ENCODE measurements at regions not wholly inside any gene's neighbourhood (a gene's known extent, or its start where the extent isn't known, plus 50 kb on each side); places are given as distances from the start of the nearest gene placed in this dataset.
"Not testable (repeated sequence)": the region's sequence is repeated elsewhere in the genome, so short reads cannot be mapped to it uniquely, and the experiment has no call there.

GRCh38 chr10:28991333-28992270 is 297.3 kb upstream of the LYZL1 start:
- in situ Hi-C loops (cut with MboI; ENCODE audit: low sequenced_read_pairs, unreplicated experiment), result no loop called here
- TF ChIP-seq, protein P1, sequence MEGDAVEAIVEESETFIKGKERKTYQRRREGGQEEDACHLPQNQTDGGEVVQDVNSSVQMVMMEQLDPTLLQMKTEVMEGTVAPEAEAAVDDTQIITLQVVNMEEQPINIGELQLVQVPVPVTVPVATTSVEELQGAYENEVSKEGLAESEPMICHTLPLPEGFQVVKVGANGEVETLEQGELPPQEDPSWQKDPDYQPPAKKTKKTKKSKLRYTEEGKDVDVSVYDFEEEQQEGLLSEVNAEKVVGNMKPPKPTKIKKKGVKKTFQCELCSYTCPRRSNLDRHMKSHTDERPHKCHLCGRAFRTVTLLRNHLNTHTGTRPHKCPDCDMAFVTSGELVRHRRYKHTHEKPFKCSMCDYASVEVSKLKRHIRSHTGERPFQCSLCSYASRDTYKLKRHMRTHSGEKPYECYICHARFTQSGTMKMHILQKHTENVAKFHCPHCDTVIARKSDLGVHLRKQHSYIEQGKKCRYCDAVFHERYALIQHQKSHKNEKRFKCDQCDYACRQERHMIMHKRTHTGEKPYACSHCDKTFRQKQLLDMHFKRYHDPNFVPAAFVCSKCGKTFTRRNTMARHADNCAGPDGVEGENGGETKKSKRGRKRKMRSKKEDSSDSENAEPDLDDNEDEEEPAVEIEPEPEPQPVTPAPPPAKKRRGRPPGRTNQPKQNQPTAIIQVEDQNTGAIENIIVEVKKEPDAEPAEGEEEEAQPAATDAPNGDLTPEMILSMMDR (IDR thresholded peaks at IDR 0.05; ENCODE audit: borderline replicate concordance, control extremely low read depth, extremely low read depth, insufficient read depth, missing control alignments), result peak; percentile 44
- peak; percentile 28 for DNase-seq (ENCODE audit: low spot score)

DNA sequence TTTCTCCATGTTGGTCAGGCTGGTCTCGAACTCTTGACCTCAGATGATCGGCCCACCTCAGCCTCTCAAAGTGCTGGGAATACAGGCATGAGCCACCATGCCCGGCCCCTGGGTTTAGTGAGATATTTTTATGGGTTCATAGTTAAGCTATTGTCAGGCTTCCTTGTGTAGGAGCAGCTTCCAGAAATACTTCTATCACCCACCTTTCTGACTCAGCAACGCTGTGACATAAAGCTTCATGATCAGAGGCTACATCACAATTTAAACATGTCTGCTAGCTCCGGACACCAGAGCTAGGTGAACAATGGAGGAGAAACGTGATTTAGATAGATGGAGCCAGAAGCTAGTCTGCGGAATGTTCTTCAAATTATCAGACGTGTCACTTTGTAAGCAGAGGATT is 295.8 kb upstream of the LYZL1 start:
- no peak for DNase-seq (ENCODE audit: low spot score)
- in situ Hi-C loops (cut with MboI; ENCODE audit: low sequenced_read_pairs, unreplicated experiment), result no loop called here
- TF ChIP-seq, protein P1 (IDR thresholded peaks at IDR 0.05; ENCODE audit: borderline replicate concordance, control extremely low read depth, extremely low read depth, insufficient read depth, missing control alignments), result no peak

DNA sequence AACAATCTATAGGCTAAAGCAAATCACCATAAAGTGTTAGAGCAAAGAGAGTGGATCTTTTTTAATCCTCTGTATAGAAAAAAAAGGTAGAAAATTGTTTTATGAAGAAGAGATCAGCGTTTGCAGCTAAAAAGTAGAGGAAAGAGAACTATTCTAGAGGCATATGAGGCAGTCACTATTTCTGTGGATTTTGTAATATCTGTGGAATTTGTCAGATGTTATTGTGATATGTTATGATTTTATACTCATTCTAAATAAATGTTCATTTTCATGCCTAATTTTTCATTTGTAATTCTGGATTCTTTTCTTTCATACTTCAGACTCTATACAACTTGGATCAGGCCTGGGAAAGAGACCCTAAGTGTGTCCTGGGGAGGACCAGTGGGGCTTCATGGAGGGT is 295.0 kb upstream of the LYZL1 start:
- in situ Hi-C loops (cut with MboI; ENCODE audit: low sequenced_read_pairs, unreplicated experiment), result no loop called here
- TF ChIP-seq, protein P1 (IDR thresholded peaks at IDR 0.05; ENCODE audit: borderline replicate concordance, control extremely low read depth, extremely low read depth, insufficient read depth, missing control alignments), result no peak
- DNase-seq (ENCODE audit: low spot score), result no peak

DNA sequence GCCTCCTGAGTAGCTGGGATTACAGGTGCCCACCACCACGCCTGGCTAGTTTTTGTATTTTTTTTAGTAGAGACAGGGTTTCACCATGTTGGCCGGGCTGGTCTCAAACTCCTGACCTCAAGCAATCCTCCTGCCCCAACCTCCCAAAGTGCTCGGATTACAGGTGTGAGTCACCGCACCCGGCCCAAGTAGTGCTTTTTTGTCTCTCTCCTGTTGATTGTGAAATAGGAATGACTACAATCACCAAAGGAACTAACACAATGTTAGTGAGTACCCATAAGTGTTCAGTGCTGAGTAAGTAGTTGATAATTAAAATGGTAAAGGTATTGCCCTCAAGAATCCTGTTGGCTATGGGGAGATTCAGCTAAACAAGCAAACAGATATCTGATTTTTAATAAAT is 294.1 kb upstream of the LYZL1 start:
- in situ Hi-C loops (cut with MboI; ENCODE audit: low sequenced_read_pairs, unreplicated experiment); DNase-seq (ENCODE audit: low spot score): not testable (repeated sequence)

GRCh38 chr10:28995497-28995896 is 293.4 kb upstream of the LYZL1 start:
- in situ Hi-C loops (cut with MboI; ENCODE audit: low sequenced_read_pairs, unreplicated experiment), result no loop called here
- DNase-seq (ENCODE audit: low spot score), result no peak
- TF ChIP-seq, protein P1 (IDR thresholded peaks at IDR 0.05; ENCODE audit: borderline replicate concordance, control extremely low read depth, extremely low read depth, insufficient read depth, missing control alignments), result no peak

DNA sequence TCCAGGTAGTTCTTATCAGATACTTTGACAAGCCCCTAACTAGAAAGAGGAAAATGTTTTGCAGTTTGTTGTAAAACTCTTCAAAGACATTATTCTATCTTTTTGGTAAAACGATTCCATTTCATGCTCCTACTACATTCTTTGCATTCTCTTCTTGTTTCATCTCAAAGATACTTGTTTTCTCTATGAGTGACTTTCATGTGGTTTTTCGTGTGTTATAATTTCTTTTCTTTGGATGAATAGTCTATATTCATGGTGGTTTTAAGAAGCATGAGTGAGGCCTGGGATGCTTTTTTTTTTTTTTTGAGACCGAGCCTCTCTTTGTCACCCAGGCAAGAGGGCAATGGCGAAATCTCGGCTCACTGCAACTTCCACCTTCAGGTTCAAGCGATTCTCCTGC is 292.5 kb upstream of the LYZL1 start:
- in situ Hi-C loops (cut with MboI; ENCODE audit: low sequenced_read_pairs, unreplicated experiment), result no loop called here
- DNase-seq (ENCODE audit: low spot score), result no peak
- TF ChIP-seq, protein P1 (IDR thresholded peaks at IDR 0.05; ENCODE audit: borderline replicate concordance, control extremely low read depth, extremely low read depth, insufficient read depth, missing control alignments), result no peak

GRCh38 chr10:28996947-28997551 is 291.8 kb upstream of the LYZL1 start:
- TF ChIP-seq, protein P1 (IDR thresholded peaks at IDR 0.05; ENCODE audit: borderline replicate concordance, control extremely low read depth, extremely low read depth, insufficient read depth, missing control alignments), result no peak
- DNase-seq (ENCODE audit: low spot score), result no peak
- in situ Hi-C loops (cut with MboI; ENCODE audit: low sequenced_read_pairs, unreplicated experiment), result no loop called here
